ENCODE measurements at regions not wholly inside any gene's neighbourhood (a gene's known extent, or its start where the extent isn't known, plus 50 kb on each side); places are given as distances from the start of the nearest gene placed in this dataset.
"Not testable (repeated sequence)": the region's sequence is repeated elsewhere in the genome, so short reads cannot be mapped to it uniquely, and the experiment has no call there.

DNA sequence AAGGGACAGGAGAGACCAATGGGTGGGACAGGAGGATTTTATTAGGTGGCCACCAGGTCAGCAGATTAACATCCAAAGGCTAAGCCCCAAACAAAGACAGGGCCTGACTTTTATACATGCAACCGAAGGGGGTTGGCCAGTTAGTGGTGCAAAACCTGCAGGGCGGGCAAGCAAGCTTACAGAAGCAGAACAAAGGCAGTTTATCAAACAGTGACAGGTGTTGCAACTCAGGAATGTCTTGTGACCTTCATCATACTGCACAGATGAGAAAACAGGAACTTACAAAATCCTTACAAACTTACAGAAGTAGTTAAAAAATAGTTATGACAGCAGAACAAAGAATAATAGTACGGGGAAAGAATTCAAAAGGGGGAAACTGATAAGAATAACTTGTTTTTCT is 708.1 kb downstream of the GLUD2 start:
- TF ChIP-seq CTCF (IDR thresholded peaks at IDR 0.05; ENCODE audit: unreplicated experiment) = no peak
- H3K4me3 Mint-ChIP-seq = no peak overlapping the region
- H3K9me3 Mint-ChIP-seq = peaks cover 62% of the 10 kb centered on the region
- DNase-seq (ENCODE audit: low spot score in 2 of 2, unreplicated experiment in 2 of 2) = no peak
- H3K27ac Mint-ChIP-seq = no peak overlapping the region
- no peaks in the 10 kb centered on the region for H3K4me1 Mint-ChIP-seq
- no peaks in the 10 kb centered on the region for H3K27me3 Mint-ChIP-seq (ENCODE audit: low read depth)
- H3K36me3 Mint-ChIP-seq = no peaks in the 10 kb centered on the region

DNA sequence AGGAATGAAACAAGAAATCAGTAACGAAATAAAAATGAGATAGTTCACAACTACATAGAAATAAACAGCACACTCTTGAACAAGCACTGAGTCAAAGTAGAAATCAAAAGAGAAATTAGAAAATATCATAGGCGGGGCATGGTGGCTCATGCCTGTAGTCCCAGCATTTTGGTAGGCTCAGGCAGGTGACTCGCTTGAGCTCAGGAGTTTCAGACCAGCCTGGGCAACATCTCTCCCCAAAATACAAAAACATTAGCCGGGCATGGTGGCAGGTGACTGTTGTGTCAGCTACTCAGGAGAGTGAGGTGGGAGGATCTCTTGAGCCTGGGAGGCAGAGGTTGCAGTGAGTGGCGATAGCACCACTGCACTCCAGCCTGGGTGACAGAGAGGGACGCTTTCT is 714.4 kb downstream of the GLUD2 start:
- Mint-ChIP-seq H3K36me3 (no peaks in the 10 kb centered on the region), H3K27ac (no peak overlapping the region), H3K27me3 (ENCODE audit: low read depth) (no peaks in the 10 kb centered on the region), H3K4me1 (no peaks in the 10 kb centered on the region), H3K9me3 (peaks cover 26% of the 10 kb centered on the region), H3K4me3 (no peak overlapping the region)
- no peak for TF ChIP-seq CTCF (IDR thresholded peaks at IDR 0.05; ENCODE audit: unreplicated experiment)
- DNase-seq (ENCODE audit: low spot score in 2 of 2, unreplicated experiment in 2 of 2) = no peak

GRCh38 chrX:121763671-121764070 is 716.3 kb downstream of the GLUD2 start:
- DNase-seq (ENCODE audit: low spot score in 2 of 2, unreplicated experiment in 2 of 2) = no peak
- Mint-ChIP-seq H3K9me3 (peaks cover 29% of the 10 kb centered on the region), H3K36me3 (no peaks in the 10 kb centered on the region), H3K27ac (no peak overlapping the region), H3K27me3 (ENCODE audit: low read depth) (no peaks in the 10 kb centered on the region), H3K4me1 (no peaks in the 10 kb centered on the region), H3K4me3 (no peak overlapping the region)
- TF ChIP-seq CTCF (IDR thresholded peaks at IDR 0.05; ENCODE audit: unreplicated experiment) = no peak

GRCh38 chrX:121768210-121768609 is 720.8 kb downstream of the GLUD2 start:
- peaks cover 23% of the 10 kb centered on the region for H3K9me3 Mint-ChIP-seq
- not testable (repeated sequence) for H3K4me3 Mint-ChIP-seq; DNase-seq (ENCODE audit: low spot score in 2 of 2, unreplicated experiment in 2 of 2); H3K27me3 Mint-ChIP-seq (ENCODE audit: low read depth); H3K4me1 Mint-ChIP-seq; H3K36me3 Mint-ChIP-seq; H3K27ac Mint-ChIP-seq

- Mint-ChIP-seq H3K9me3 (peaks cover 44% of the 10 kb centered on the region), H3K36me3 (no peaks in the 10 kb centered on the region), H3K27ac (no peak overlapping the region), H3K27me3 (ENCODE audit: low read depth) (no peaks in the 10 kb centered on the region), H3K4me1 (no peaks in the 10 kb centered on the region), H3K4me3 (no peak overlapping the region)
- TF ChIP-seq CTCF (IDR thresholded peaks at IDR 0.05; ENCODE audit: unreplicated experiment) = no peak
- no peak for DNase-seq (ENCODE audit: low spot score in 2 of 2, unreplicated experiment in 2 of 2)
Observed at GRCh38 chrX:121781991-121782390, 734.6 kb downstream of the GLUD2 start.

DNA sequence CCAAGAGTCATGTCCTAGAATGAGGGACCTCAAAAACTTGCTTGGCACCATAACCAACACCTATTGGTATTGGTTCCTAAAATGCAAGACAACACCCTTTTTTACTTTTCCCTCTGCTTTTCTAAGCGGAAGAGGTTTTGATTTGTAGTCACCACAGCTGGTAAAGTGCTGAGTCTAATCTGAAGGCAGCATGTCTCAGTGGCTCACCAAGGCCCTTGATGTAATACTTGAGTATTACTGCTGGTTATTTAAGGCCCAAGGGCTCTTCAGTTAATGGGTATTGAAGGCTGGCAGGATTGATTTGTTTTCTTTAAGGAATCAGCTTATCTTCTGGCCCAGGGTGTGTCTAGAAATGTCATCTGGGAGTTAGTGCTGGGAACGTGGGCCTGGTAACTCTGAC is 735.1 kb downstream of the GLUD2 start:
- no peak for DNase-seq (ENCODE audit: low spot score in 2 of 2, unreplicated experiment in 2 of 2)
- Mint-ChIP-seq H3K27me3 (ENCODE audit: low read depth) (no peaks in the 10 kb centered on the region), H3K4me1 (no peaks in the 10 kb centered on the region), H3K9me3 (peaks cover 42% of the 10 kb centered on the region), H3K36me3 (no peaks in the 10 kb centered on the region), H3K27ac (no peak overlapping the region), H3K4me3 (no peak overlapping the region)
- no peak for TF ChIP-seq CTCF (IDR thresholded peaks at IDR 0.05; ENCODE audit: unreplicated experiment)

Data from mesothelial cell of epicardium (in vitro differentiated cells).